ENCODE measurements at regions not wholly inside any gene's neighbourhood (a gene's known extent, or its start where the extent isn't known, plus 50 kb on each side); places are given as distances from the start of the nearest gene placed in this dataset.
"Not testable (repeated sequence)": the region's sequence is repeated elsewhere in the genome, so short reads cannot be mapped to it uniquely, and the experiment has no call there.

DNA sequence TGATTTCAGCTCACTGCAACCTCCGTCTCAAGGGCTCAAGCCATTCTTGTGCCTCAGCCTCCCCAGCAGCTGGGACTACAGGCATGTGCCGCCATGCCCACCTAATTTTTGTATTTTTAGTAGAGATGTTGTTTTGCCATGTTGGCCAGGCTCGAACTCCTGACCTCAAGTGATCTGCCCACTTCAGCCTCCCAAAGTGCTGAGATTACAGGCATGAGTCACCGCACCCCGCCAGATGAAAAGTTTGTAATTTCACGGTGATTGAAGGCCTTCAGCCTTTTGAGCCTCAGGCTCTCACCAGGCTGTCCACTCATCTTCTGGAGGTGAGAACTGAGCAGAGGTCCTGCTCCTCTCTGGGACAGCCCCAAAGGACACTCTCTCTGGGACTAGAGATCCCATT, 103.2 kb downstream of the HIF1AN start:
- DNase-seq (ENCODE audit: low read depth in 2 of 2), result not testable (repeated sequence)

DNA sequence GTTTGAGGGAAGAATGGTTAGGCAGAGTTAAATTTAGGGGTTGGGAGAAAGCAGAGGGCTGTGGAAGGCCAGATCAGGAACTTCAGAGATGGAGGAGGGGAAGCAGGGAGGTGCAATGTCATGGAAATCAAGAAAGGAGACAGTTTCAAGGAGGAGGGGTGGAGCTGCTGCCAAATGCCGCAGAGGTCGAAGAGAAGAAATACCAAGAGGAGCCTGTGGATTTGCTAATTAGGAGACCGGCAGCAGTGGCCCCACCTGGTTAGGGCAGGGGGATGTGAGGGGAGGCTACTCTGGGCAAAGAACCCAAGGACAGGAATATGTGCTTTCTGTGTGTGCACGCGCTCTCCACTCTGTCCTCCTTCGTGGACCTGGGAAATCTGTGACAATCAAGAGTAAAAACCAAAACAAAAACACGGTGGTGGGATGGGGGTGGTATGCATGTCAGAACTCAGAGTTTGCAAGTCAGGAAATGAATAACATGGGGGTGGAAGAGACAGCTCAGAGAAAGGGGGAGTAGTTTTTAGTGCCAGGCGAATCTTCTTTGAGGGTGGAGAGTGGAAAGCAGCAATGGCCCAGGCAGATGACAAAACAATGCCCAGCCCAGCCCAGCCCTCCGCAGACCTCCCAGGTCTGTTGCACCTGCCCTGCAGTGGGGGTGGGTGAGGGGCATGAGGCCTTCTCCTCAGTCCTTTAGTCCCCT, 102.9 kb upstream of the PAX2 start:
- no peak for DNase-seq (ENCODE audit: low read depth in 2 of 2)

DNA sequence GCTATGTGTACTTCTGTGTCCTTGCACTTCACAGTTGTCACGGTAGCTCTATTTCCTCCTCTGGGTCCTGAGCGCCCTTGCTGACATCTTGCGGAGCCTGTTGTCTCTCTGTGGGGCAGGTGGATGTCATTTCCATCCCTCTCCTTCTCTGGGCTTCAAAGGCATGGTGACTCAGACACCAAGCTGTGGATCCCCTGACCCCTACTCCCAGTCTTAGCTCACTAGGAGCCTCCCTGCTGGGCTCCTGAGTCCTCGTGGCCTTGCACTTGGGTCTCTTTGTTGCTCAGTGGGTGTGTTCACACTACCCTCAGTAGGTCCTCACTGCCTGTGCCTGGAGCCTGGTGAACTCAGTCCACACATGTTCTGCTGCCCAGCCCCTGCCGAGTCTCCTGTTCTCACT, 100.3 kb upstream of the PAX2 start:
- no peak for DNase-seq (ENCODE audit: low read depth in 2 of 2)

DNA sequence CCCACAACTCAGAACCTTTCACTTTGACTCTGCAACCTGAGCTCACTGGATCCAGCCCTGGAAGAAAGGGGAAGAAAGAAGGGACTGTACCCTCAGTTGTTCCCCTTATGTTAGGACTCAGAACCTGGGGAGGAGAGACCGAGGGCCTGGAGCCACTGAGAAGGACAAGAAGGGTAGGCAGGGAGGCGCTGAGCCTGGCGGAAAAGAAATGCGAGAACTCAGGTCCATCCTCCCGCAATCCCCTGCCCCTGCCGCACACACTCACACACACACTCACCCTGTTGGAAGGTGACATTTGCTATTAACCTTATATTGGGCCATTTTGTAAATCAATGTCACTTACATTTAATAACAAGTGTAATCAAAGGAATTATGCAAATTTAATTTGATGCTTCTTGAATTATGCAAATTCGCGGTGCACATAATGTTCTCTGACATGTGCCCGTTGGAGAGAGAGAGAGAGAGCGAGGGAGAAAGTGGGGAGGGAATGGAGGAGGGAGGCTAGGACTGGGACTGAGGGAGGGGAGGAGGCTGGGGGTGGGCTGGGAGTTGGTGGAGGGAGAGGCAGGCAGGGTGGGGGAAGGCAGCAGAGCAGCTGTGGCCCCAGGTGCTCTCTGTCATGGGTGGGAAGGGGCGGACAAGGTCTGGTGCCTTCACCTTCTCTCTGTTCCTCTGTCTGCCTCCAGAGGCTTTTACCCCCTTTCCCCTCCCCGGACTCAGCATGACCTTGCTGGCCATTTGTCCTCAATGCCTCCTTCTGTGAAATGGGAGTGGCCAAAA, 99.6 kb upstream of the PAX2 start:
- no peak for DNase-seq (ENCODE audit: low read depth in 2 of 2)

DNA sequence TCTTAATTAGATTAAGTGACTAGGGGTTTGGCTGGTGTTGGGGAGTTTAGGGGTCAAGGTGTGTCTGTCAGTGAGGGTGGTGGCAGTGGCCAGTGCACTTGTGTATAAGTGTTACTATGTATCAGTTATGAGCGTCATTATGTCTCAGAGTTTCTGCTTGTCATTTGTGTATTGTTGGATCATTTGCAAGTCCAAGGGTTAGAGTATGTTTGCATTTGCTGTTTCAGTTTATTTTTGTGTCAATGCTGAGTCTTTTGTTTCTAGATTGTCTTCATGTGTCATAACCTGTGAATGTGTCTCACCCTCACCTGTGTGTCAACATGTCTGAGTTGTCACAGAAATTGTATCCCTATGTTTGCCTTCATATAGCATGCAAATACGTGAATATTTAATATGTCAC, 97.5 kb upstream of the PAX2 start:
- no peak for DNase-seq (ENCODE audit: low read depth in 2 of 2)

DNA sequence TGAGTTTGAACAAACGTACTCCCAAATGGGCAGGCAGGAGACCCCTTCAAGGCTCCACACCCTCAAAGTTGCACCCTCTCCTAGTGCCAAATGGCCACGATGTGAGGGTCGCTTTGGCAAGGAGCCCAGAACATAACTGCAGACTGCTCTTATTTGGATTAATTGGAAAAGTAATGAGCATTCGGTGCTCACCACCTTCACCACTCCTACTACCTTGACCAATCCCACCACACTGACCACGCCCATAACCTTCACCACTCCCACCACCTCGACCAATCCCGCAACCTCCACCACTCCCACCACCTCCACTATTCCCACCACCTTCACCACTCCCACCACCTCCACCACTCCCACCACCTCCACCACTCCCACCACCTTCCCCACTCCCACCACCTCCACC, 94.7 kb upstream of the PAX2 start:
- DNase-seq (ENCODE audit: low read depth in 2 of 2), result no peak

DNA sequence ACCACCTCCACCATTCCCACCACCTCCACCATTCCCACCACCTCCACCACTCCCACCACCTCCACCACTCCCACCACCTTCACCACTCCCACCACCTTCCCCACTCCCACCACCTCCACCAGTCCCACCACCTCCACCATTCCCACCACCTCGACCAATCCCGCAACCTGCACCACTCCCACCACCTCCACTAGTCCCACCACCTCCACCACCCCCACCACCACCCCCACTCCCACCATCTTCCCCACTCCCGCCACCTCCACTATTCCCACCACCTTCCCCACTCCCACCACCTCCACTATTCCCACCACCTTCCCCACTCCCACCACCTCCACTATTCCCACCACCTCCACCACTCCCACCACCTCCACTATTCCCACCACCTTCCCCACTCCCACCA, 94.3 kb upstream of the PAX2 start:
- not testable (repeated sequence) for DNase-seq (ENCODE audit: low read depth in 2 of 2)

DNA sequence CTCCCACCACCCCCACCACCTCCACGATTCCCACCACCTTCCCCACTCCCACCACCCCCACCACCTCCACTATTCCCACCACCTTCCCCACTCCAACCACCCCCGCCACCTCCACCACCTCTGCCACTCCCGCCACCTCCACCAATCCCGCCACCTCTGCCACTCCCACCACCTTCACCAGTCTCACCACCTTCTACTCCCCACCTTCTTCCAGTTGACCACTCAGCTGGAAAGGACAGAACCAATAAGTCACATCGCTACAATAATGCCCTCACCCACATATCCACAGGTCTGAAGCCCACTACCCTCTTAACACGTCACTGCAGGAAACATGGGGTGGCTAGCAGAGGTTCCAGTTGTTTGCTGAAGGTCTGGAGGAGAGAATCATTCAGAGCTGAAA, 93.5 kb upstream of the PAX2 start:
- no peak for DNase-seq (ENCODE audit: low read depth in 2 of 2)

DNA sequence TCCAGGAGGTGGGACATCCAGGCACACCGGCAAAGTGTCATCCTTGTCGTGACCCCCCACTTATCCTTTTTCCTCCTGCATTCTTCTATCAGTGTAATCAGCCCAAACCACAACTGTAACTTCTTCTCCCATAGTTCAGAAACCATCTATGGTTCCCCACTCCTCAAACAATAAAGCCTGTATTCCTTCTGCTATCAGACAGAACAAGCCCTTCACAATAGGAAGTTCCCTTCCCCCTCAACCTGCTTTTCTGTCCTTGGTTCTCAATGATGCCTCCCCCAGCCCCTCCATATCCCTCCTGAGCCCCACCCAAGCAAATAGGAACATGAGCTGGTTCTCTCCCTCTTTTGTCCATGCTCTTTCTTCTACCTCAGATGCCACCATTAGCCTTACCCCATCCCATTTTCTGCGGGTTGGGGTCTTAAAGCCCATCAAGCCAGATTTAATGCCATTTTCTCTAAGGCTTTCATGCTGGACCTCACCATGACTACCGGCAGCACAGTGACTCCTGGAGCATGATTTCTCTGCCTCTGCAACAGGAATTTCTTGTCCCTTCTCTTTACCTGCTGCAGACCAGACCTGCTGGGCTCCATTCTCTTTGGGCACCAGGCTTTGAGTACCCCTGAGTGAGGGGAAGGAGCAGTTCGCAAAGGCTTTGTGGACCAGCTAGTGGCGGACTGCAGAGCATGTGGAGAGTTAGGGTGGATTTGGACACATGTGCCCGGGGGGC, 92.8 kb upstream of the PAX2 start:
- DNase-seq (ENCODE audit: low read depth in 2 of 2), result no peak

DNA sequence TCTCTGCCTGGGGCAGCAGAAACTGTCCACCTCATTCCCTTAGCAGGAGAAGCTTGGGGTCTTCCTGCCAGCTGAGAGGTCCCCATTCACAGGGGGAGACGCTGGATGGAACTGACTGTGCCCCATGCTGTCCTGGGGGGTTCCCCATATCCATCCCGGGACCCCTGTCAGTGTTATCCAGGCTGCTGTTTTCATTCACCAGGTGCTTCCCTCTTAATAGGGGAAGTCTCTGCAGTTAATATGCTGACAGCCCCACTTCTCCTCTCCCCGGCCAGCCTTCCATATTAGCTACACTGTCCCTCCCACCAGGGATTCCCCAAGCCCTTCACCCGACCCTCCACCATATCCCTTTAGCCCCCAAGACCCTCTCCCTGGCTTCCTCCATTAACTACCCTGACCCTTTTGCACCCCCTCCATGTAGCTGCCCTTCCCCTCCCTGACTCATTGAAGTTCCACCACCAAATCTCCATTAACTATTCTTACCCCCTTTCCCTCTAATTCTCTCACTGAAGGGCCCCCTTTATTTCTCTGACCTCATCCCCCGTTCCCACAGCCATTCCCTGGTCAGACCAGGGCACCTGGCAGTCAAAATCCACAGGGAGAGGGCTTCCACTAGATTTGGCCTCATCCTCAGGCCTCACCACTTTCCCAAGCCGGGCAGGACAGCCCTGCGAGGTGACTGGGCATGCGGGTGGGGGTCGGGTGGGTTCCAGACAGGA, 92.0 kb upstream of the PAX2 start:
- no peak for DNase-seq (ENCODE audit: low read depth in 2 of 2)

DNA sequence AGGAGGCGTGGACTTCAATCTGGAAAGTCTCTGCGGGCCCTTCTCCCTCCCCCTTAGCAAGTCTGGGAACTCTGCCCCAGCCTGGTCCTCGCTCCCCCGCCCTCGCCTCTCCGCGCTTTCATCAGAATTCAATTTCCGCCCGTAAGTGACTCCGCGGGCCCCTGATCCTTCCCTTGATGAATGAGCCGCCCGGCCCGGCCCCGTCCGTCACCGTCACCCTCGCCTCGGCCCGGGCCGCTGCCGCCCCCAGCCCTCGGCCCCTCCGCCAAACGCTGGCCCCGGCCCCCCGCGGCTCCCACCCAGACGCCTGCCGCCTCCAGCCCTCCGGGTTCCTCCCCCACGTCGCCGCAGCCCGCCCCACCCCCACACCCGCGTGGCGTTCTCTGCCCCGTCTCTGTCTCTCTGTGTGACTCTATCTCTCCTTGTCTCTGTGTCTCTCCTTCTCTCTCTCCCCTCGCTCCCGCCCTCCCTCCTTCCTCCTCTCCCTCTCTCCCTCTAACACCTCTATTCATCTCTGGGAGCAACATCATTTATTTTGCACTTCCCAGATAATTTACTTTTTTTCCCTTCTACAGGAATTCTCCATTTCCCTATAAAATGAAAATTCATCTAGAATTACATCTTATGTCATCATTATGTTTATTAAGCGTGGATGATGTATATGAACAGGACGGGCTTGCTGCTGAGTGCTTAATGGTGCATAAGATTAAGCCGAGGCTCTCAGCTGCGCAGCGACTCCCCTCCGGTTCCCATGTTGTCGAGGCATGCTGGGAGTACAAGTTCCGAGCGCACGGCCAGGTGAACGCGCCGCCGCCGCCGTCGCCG, 91.2 kb upstream of the PAX2 start:
- DNase-seq (ENCODE audit: low read depth in 2 of 2), result no peak

DNA sequence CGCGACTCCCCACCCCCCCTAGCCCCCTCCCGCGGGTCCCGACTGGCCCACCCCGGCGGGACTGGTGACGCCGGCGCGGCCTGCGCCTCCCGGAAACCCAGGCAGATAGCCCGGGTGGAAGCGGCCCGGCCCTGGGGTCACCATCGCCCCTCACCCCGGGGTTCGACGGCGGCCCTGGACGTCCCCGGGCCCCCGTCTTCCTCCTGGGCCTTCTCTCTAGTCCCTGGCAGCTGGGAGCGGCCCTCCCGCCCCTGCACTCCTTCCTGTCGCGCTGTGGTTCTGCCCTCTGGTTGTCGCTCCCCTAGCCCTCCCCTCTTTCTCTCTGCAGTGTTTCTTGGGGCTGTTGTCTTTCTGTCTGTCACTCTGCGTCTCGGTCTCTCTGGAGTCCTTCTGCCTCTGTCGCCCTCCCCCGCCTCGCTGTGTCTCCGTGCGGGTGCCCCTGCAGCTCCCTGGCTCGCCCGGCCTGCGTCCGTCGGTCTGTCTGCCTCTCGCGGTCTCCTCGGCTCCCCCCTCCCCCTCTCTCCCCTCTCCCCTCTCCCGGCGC, 90.5 kb upstream of the PAX2 start:
- no peak for DNase-seq (ENCODE audit: low read depth in 2 of 2)

DNA sequence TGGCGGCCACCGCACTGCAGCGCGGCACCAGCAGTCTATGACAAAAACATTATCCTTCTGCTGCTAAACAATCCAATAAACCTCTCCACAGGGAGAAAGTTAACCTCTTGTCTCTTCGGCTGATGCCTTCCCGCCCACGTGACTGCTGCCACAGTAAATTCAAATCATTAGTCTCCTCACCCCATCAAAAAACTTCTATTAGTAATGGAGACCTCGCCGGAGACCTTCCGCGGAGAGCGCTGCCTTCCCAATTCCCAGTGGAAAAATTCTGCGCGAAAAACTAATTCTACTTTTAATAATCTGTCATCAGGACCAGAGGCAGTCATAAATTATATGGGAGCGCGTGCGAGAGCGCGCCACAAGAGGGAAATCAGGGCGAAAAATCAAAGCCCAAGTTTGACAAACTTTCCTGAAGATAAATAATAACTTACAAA, 90.0 kb upstream of the PAX2 start:
- DNase-seq (ENCODE audit: low read depth in 2 of 2), result no peak

DNA sequence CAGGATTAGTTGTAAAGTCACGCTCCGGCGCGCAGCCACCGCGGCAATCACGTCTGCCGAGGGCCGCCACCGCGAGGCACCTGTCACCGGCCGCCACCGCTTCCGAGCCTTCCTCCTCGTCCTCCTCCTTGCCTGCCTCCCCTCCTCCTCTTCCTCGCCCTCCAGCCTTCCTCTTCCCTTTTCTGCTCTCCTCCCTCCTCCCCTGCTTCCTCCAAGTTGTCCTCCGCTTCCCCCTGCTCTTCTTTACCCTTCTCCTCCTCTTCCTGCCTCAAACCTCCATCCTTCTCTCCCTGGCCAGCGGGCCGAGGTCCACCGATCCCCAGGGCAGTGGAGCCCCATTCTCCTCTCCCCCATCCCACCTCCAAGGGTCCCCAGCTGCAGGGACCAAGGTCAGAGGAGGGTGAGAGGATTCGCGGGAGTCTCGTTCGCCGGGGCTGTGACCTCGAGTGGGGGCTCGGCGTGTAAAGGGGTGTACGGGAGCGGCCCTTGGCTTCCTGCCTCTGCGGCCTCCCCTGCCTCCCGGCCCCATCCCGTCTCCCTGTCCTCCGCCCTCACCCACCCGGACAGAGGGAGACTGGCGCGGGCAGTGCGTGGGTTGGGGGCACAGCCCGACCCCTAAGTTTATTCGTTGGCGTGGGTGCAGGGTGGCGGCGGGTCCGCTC, 89.5 kb upstream of the PAX2 start:
- DNase-seq (ENCODE audit: low read depth in 2 of 2), result no peak

DNA sequence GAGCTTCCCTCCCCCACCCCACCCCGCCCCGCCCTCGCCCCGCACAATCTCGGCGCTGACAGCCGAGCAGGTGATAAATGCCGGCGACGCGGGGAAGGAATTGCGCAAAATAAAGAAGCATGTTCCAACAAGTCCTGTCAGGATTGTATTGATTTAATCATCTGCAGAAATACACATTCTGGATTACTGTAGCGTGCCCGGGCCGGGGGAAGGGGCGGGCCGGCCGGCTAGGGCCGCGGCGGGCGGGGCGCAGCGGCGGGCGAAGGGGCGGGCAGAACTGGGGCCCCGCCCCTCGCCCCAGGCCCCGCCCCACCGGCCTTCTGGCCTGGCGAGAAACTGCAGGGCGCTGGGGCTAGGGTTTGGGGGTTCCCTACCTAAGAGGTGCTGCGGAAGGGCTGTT, 88.9 kb upstream of the PAX2 start:
- no peak for DNase-seq (ENCODE audit: low read depth in 2 of 2)

DNA sequence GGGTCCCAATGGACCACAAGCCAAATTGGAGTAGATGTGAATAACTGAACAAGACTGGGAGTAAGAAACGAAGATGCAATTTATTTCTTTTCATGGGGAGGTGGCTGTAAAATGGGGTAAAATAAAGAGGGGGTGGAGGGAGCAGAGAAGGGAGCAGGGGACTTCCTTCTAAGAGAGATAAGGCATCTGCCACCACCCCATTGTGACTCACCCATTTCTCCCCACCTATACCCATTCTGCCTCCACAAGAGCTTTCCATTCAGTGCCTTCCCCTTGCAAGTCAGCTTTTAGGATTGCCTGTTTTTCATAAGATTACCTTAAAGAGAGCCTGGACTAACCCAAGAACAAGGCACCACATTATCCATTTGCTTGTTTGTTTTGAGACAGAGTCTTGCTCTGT, 87.1 kb upstream of the PAX2 start:
- DNase-seq (ENCODE audit: low read depth in 2 of 2), result no peak

DNA sequence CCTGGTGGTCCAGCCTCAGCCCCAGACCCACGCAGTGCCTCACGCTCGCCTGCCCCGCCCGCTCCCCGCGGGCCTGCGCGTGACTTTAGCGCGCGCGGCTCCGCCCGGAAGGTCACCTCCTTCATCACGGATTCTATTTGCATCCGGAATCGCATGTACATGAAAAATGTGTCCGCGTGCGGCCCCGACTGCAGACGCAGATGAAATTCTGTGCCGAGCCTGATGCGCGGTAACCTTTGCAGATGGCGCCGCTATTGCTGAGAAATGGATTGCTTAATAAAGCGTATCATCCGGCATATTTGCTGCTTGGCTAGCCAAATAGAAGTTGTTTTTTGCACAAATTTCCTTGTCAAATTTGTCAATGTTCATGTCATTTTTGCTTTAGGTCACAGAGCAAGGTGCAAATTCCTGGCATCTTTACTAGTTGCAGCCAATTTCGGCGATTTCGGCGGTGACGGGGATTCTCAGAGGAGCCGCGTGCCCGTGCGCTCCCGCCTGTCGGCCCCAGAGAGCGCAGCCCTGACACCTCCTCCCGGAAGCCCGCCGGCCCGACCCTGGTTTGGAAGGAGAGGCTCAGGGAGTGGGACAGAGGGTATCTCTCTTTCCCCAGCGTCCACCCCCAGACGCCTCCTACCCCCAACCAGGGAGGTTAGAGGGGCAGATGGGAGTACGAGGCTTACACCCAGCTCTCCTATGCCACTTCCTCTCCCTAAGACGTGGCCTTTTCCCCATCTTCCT, 85.9 kb upstream of the PAX2 start:
- no peak for DNase-seq (ENCODE audit: low read depth in 2 of 2)

DNA sequence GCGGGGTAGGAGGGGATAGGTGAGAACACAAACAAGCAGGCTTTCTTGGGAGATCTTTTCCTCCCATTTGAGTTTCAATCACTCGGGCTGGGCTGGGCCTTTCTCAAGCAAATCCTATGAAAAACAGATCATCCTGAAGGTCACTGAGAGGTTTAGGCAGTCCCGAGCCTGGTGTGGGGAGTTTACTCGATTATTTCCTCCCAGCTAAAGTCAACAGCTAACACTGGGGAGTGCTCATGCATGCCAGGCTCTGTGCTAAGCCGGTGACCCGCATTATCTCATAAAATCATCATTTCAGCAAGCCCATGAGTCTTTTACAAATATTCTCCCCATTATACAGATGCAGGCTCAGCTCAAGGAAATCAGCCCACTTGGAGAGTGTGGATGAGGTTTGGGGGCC, 85.0 kb upstream of the PAX2 start:
- no peak for DNase-seq (ENCODE audit: low read depth in 2 of 2)

DNA sequence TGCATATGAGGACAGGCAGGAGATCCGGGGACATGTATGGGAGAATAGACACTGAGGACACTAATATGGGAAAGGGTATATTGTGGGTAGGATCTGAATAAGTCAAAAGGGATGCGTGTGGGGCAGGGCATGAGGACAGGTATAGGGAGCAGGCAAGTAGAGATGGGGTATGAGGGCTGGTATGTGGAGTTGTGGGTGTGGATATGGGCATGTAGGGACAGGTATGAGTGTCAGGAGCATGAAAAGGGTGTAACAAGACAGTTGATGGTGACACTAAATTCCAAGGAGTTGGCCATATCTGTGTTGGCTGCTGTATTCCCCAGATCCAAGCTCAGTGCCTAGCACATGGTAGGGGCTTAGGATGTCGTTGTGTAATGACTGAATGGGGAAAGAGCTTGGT, 84.4 kb upstream of the PAX2 start:
- DNase-seq (ENCODE audit: low read depth in 2 of 2), result no peak

DNA sequence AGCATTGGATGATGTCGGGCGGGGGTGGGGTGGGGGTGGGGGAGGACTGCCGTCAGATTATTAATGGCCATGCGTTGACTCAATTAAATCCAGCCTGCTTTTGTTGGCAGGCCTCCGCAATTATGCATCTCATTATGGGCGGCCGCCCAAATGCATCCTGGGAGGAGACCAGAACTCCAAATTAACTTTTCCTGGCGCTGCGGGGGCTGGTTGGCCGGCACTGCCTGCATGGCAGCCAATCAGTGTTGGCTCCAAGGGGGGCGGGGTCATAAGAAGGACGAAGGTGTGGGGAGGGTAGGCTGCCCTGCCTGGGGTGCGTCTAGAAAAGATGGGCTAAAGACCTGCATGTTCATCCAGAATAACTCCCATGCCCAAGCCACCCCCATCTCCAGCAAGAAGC, 83.9 kb upstream of the PAX2 start:
- DNase-seq (ENCODE audit: low read depth in 2 of 2), result no peak
